AG04449 (cell line): ENCODE measurements at regions not wholly inside any gene's neighbourhood (a gene's known extent, or its start where the extent isn't known, plus 50 kb on each side); places are given as distances from the start of the nearest gene placed in this dataset.
A peak's percentile ranks its signal among the peaks of the same experiment; 100 is the strongest.

Source experiments
- CTCF ChIA-PET: fragments of 350-600 bp; formaldehyde crosslinking; extraction: SDS; loops from one replicate; lab custom pipeline; 2021; ENCODE audit warnings: antibody characterized with exemption; lab: Yijun Ruan, JAX
- POLR2A ChIA-PET: fragments of 400-600, 350-600 bp; formaldehyde crosslinking; extraction: SDS; loops from one replicate; lab custom pipeline; 2020; ENCODE audit warnings: antibody characterized with exemption, inconsistent platforms; lab: Yijun Ruan, JAX
- DNase-seq: peaks from one replicate; pipeline ENCODE4 v3.0.0-alpha.2; 2010; ENCODE audit warnings: low read depth, low spot score
- H3K4me3 ChIP-seq: 2 replicates; pipeline ENCODE4 v1.5.1; 2011; ENCODE audit warnings: low read depth, mild to moderate bottlenecking, control low read depth, low read length
- CTCF ChIP-seq: IDR thresholded peaks from one replicate; pipeline ENCODE4 v1.5.1; 2011; ENCODE audit warnings: mild to moderate bottlenecking, moderate library complexity, low read length, control low read depth, inconsistent platforms; ENCODE audit not compliant: insufficient read depth; ENCODE audit errors: missing control alignments

GRCh38 chr10:75302029-75302428, 66.3 kb upstream of the COMTD1 start:
- H3K4me3 ChIP-seq, result no peak overlapping the region
- ChIA-PET POLR2A (no interaction called here), CTCF (no interaction called here)
- TF ChIP-seq CTCF, result no peak
- DNase-seq, result no peak

GRCh38 chr10:75297021-75297599, 61.4 kb upstream of the COMTD1 start:
- no peak for DNase-seq
- CTCF ChIA-PET, result interaction anchor here (0.9 to 5.0 kb wide), 7 partner anchors 11 to 612 kb away, joined by 3 to 33 read pairs (median 4); partner anchors contain the start of gene COMTD1
- TF ChIP-seq CTCF, result no peak
- H3K4me3 ChIP-seq, result no peak overlapping the region
- POLR2A ChIA-PET, result interaction anchor here (1.1 kb wide), 1 partner anchor 13 kb away, joined by 3 read pairs; no protein-coding TSS in a partner anchor

GRCh38 chr10:75295868-75296441, 60.2 kb upstream of the COMTD1 start:
- no peak overlapping the region for H3K4me3 ChIP-seq
- TF ChIP-seq CTCF, result no peak
- no peak for DNase-seq
- ChIA-PET CTCF (interaction anchor here (0.6 to 5.0 kb wide), 5 partner anchors 9 to 103 kb away, joined by 3 to 33 read pairs (median 4); no protein-coding TSS in a partner anchor), POLR2A (interaction anchor here (0.7 to 1.5 kb wide), 6 partner anchors 9 to 103 kb away, joined by 3 to 4 read pairs (median 3); no protein-coding TSS in a partner anchor)

GRCh38 chr10:75294866-75295701, 59.3 kb upstream of the COMTD1 start:
- peak; percentile 10 for TF ChIP-seq CTCF
- H3K4me3 ChIP-seq, result peak overlapping the region; percentile 57
- ChIA-PET POLR2A (interaction anchor here (0.9 to 1.5 kb wide), 5 partner anchors 9 to 104 kb away, joined by 3 to 4 read pairs (median 3); no protein-coding TSS in a partner anchor), CTCF (interaction anchor here (0.6 to 5.0 kb wide), 4 partner anchors 8 to 101 kb away, joined by 3 to 33 read pairs (median 4); no protein-coding TSS in a partner anchor)
- DNase-seq, result peak; percentile 26

- DNase-seq, result no peak
- H3K4me3 ChIP-seq, result peak overlapping the region; percentile 57
- ChIA-PET CTCF (interaction anchor here (1.3 to 5.0 kb wide), 2 partner anchors 10 to 101 kb away, joined by 5 to 33 read pairs; no protein-coding TSS in a partner anchor), POLR2A (interaction anchor here (0.7 to 1.4 kb wide), 3 partner anchors 10 to 961 kb away, joined by 3 to 4 read pairs (median 4); no protein-coding TSS in a partner anchor)
- no peak for TF ChIP-seq CTCF
Observed at GRCh38 chr10:75294518-75294865, 58.7 kb upstream of the COMTD1 start.
